ENCODE measurements at regions not wholly inside any gene's neighbourhood (a gene's known extent, or its start where the extent isn't known, plus 50 kb on each side); places are given as distances from the start of the nearest gene placed in this dataset.
A peak's percentile ranks its signal among the peaks of the same experiment; 100 is the strongest.
"Not testable (repeated sequence)": the region's sequence is repeated elsewhere in the genome, so short reads cannot be mapped to it uniquely, and the experiment has no call there.

DNA sequence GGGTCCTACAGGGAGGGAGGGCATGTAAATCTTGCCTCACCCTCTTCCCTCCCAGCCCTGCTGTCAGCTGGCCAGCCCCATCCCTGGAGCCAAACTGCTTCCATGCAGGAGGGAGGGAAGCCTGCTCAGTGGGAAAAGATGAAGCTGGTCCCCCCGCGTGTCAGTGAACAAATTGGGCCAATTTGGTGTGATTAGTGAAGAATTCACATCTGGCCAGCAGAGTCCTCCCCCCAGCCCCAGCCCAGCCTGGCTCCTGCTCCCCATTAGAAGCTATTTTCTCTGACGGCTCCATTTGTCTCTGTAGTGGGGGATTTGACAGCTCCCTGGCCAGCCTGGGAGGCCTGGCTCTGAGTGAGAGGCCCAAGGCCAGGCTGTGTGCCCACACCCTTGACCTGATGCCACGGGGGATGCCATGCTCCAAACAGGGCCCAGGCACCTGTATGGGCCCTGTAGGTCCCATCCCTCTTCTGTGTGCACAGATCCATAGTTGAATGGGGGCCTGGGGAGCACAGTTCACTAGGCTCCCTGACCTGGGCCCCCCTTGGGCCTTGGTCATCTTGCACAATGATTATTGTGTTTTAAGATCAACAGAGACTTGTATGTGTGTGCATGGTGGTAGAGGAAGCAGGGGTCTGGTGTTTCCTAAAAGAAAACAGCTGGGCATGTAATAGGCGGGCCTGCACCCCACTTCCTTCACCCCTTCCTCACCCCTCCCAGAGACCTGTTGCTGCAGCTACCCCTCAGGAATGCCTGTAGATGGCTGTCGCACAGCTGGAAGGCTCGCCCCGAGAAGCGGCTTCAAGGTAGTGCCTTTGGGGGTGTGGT lies 50.7 kb upstream of the TAC4 start:
- peak; percentile 34 for DNase-seq (ENCODE audit: low read depth, low spot score)

GRCh38 chr17:49899191-49899485 lies 51.3 kb upstream of the TAC4 start:
- peak; percentile 74 for DNase-seq (ENCODE audit: low read depth, low spot score)

DNA sequence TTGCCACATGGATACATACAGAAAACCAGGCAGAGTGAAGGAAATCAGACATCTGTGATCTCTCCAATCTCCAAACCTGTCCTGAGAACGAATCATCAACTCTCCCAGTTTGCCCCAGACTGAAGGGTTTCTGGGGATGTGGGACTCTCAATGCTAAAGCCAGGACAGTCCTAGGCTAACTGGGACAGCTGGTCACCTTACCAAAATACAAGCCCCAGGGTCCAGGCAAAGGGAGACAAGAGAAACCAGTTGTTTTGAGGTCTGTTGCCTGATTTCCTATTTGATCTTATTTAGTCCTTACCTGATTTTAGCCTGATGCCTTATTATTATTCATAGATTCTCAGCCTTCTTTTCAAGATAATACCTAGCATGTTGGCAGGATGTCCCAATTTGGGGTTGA lies 51.7 kb upstream of the TAC4 start:
- DNase-seq (ENCODE audit: low read depth, low spot score): no peak

DNA sequence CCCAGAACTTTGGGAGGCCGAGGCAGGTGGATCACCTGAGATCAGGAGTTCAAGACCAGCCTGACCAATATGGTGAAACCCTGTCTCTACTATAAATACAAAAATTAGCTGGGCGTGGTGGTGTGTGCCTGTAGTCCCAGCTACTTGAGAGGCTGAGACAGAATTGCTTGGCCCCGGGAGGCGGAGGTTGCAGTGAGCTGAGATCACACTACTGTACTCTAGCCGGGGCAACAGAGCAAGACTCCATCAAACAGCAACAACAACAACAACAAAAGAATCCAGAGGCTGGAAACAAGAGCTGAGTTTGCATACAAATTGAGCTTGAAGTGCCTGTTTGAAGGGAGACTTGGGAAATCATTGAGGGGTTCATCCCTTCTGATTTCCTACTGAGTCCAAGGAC lies 52.9 kb upstream of the TAC4 start:
- not testable (repeated sequence) for DNase-seq (ENCODE audit: low read depth, low spot score)

DNA sequence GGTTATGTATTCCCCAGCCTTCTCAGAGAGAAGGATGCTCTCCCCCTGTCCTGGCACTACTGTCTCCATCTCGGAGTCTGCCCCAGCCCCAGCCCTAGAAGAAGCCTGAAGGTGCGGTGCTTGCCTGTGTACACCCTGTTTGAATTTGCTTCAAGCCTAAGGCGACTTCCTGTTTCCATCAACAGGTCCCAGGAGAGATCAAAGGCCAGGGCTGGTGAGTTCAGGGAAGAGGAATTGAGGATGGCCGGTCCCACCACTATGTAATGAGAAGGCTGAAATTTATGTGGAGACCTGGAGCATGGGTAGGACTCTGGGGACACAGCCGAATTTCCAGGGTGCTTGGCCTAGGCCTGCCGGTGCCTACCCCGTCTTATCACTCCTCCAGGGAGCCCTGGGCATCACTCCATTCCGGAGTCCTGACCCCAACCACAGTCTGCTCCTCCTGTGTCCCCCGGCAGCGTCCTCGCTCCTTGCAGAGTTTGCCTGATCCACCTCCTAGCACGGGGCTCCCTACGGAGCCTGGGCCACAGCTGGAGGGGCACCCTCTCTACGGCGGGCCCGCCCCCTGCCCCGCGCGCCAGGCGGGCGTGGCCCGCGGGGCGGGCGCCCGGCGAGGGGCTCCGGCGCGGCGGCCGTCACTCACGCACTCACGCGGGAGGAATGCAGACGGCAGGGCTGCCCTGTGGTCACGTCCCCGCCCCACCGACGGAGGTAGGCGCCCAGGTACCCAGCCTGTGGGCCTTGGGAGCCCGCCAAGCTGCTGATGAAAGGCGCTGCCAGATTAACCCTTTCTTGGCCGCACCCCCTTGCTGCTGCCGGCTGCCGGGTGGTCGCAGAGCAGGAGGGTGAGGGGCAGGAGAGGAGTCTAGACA lies 53.8 kb upstream of the TAC4 start:
- DNase-seq (ENCODE audit: low read depth, low spot score): peak; percentile 82

DNA sequence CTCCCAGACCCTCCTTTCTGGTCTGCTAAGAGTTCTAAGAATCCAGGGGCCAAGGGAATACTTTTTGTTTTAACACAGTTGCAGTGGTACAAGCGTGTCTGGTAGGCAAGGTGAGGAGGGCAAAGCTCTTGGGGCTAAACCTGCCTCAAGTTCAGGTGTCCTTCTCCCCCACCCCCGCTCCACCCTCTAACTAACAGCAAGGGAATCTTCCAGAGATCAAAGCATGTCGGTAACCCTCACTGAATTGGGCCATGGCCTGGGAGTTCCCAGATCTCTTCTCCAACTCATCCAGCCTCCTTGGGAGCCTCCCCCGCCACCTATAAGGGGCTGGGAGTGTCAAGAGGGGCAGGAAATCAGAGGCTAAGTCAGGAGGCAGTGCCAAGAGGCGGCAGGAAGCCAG lies 55.7 kb upstream of the TAC4 start:
- DNase-seq (ENCODE audit: low read depth, low spot score): no peak

DNA sequence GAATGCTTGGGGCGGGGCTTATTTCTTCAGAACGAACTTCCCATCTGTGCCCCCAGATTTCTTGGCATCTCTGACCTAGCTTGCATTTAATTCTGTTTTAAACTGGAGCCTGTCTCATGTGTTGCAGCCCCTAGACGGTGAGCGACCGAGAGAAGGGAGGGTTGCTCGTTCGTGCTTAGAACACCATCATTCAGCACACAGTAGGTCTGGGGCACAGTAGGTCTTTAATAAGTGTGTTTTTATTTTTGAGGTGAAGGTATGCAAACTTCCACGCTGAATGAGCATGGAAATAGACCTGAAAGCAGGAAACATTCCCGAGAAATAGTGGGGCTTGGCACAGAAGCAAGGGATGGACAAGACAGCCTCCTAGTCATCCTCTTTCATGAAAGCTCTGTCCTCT lies 57.0 kb upstream of the TAC4 start:
- no peak for DNase-seq (ENCODE audit: low read depth, low spot score)

DNA sequence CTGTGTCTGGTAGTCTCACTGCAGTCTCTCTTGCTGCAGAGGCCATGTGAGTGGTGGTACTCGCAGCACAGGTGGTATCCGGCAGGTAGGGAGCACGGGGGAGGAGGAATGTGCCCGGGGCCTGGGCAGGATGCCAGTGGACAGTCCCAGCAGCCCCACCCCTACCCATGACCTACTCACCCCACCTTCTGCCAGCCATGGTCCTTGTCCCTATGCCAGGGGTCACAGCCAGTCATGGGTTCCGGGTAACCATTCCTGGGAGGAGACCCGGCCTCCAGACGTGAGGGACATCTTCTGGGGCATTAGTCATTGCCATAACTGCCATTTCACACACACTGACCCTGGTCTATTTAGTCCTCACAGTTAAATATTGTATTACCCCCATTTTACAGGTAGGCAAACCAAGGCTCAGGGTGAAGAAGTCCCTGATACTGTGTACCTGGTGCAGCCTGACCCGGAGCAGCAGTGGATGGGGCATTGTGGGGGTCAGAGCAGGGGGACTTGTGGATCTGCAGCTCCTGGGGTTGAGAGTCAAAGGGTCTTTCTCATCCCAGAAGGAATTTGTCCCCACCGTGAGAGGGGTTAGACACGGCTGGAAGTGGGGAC lies 58.8 kb upstream of the TAC4 start:
- DNase-seq (ENCODE audit: low read depth, low spot score): no peak

DNA sequence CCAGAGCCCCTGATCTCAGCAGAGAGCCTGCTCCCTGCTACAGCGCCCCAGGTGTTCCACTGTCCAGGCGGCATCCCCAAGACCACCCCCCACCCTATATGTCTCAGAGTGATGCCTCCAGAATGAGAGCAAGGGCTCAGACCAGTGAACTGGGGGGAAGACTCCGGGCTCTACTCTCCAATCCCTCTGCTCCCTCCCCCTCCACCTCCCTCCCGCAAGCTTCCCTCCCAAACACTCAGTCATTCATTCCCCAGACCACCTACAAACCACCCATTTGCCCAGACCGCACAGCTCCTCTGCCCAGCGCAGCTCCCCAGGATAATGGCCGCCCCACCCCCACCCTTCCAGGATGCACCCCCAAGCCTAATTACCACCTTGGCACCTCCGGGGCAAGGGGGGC lies 59.4 kb upstream of the TAC4 start:
- no peak for DNase-seq (ENCODE audit: low read depth, low spot score)

GRCh38 chr17:49908782-49909714 lies 59.9 kb upstream of the DLX4 start:
- DNase-seq (ENCODE audit: low read depth, low spot score): no peak

DNA sequence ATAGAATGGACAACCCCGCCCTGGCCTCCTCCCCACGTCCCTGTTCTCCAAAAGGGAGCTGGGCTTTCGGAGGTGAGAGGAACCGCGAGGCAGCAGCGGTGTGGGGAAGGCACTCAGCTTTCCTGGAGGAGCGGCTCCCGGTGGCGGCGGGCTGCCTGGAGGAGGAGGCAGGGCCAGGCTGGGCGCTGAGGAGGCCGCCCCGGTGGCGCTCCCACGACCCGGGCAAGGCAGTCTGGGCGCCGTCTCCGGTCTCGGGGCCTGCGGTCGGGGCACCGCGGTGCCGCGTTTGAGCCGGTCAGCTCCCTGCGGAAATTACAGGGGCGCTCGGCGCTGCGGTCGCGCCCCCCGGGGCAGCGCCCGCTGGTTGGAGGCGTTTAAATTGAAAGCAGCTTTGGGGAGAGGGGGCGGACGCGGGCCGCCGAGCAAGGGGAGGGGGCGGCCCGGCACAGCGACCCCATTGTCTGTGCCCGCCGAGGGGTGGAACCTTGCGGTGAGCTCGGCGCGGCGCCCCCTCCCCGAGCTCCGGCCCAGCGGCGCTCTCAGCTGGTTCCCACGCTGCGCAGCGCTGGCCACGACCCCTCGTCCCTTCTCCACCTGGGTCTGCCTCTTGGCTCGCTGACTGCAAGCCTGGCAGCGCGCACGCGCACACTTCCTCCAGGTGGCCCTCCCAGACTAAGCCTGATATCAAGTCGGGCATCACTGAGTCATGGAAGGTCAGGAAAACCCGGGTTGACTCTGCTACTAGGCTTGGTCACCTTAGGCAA lies 58.7 kb upstream of the DLX4 start:
- peak; percentile 71 for DNase-seq (ENCODE audit: low read depth, low spot score)

GRCh38 chr17:49910858-49911204 lies 58.2 kb upstream of the DLX4 start:
- DNase-seq (ENCODE audit: low read depth, low spot score): no peak

GRCh38 chr17:49911719-49912118 lies 57.3 kb upstream of the DLX4 start:
- DNase-seq (ENCODE audit: low read depth, low spot score): no peak

- DNase-seq (ENCODE audit: low read depth, low spot score): no peak
Measured at GRCh38 chr17:49913226-49914095, 55.5 kb upstream of the DLX4 start.

GRCh38 chr17:49914096-49914490 lies 54.9 kb upstream of the DLX4 start:
- DNase-seq (ENCODE audit: low read depth, low spot score): peak; percentile 88

- DNase-seq (ENCODE audit: low read depth, low spot score): no peak
Measured at GRCh38 chr17:49914664-49915063, 54.3 kb upstream of the DLX4 start.

DNA sequence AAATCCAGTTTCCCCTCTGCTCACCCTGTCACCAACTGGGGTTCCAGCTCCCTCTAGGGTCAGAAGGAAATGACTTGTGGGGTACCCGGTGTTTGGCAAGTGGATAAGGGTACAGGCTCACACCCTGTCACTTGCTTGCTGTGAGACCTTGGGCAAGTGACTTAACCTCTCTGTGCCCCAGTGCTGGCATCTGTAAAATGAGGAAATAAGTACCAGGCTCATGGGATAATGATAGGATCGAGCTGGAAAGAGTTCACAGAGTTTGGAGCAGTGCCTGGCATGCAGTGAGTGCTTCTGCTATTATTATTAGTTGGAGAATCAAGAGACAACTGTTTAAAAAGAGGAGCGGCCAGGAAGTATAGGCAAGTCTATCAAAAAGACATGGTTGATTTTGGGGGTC lies 53.7 kb upstream of the DLX4 start:
- no peak for DNase-seq (ENCODE audit: low read depth, low spot score)

DNA sequence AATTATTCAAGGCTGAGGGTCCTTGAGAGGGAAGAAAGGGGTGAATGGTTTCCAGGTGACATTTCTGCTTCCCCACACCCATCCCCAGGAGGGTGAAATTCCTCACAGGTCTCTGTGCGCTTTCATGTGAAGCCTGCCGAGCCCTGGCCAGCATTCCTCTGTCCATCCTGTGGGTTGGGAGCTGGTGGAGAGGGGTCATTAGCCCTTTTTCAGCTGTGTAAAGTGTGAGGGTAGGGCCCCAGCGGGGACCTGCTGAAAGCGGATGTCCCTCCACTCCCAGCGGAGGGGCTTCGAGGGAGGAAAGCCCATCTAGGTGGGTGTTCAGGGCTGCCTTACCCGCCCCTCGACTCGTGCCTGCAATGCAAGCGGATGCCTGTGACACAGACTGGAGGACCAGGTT lies 53.3 kb upstream of the DLX4 start:
- DNase-seq (ENCODE audit: low read depth, low spot score): peak; percentile 74

DNA sequence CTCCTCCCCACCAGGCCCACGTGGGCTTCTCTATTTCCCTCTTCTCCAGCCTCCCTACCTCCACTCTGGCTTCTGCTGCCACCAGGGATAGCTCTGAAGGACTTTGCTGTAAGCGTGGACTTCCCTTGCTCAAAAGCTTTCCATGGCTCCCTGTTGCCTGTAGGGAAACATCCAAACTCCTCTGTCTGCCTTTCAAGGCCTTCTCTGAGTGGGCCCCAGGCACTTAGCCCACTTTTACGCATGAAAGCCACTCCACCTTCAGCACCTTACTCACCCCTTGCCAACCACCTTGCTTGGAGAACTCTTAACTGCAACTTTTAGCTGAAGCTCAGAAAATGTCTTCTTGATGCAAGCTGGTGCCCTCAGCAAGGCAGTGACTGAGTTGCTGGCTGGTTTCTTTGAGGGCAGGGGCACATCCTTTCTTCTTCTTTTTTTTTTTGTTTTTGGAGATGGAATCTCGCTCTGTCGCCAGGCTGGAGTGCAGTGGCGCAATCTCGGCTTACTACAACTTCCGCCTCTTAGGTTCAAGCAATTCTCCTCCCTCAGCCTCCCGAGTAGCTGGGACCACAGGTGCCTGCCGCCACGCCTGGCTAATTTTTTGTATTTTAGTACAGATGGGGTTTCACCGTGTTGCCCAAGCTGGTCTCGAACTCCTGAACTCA lies 52.0 kb upstream of the DLX4 start:
- DNase-seq (ENCODE audit: low read depth, low spot score): no peak

Measured in ELF-1 (cell line).